ENCODE measurements at regions not wholly inside any gene's neighbourhood (a gene's known extent, or its start where the extent isn't known, plus 50 kb on each side); places are given as distances from the start of the nearest gene placed in this dataset.
A peak's percentile ranks its signal among the peaks of the same experiment; 100 is the strongest.

DNA sequence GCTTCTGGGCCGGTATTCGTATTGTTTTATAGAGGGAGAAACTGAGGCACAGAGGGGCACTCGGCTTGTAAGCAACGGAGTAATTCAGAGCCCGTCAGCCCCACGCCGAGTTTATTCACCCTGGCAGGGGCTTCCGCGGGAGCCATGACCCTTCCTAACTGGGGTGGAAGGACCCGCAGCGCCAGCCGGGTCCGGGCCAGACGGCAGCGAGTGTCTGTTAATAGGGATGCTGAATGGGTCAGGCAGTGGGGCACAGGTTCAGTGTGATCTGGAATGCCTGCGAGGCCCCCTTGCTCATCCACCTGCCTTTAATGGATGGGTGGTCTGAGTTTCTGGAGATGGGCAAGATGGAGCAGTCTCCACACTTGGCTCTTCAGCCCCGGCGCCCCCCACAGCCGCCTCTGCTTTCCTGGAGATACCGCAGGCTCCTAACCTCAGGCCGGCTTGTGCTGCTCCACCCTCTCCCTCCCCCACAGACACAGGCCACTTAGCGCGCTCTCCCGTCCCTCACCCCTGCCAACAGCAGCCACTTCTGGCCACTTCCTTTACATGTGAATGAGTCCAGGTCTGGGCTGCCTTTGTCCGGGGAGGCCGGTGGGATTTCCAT lies 147.1 kb downstream of the ERCC6L2 start:
- TF ChIP-seq, protein P1, sequence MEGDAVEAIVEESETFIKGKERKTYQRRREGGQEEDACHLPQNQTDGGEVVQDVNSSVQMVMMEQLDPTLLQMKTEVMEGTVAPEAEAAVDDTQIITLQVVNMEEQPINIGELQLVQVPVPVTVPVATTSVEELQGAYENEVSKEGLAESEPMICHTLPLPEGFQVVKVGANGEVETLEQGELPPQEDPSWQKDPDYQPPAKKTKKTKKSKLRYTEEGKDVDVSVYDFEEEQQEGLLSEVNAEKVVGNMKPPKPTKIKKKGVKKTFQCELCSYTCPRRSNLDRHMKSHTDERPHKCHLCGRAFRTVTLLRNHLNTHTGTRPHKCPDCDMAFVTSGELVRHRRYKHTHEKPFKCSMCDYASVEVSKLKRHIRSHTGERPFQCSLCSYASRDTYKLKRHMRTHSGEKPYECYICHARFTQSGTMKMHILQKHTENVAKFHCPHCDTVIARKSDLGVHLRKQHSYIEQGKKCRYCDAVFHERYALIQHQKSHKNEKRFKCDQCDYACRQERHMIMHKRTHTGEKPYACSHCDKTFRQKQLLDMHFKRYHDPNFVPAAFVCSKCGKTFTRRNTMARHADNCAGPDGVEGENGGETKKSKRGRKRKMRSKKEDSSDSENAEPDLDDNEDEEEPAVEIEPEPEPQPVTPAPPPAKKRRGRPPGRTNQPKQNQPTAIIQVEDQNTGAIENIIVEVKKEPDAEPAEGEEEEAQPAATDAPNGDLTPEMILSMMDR (IDR thresholded peaks at IDR 0.05; ENCODE audit: insufficient read depth, low read length, poor library complexity, severe bottlenecking) = no peak

DNA sequence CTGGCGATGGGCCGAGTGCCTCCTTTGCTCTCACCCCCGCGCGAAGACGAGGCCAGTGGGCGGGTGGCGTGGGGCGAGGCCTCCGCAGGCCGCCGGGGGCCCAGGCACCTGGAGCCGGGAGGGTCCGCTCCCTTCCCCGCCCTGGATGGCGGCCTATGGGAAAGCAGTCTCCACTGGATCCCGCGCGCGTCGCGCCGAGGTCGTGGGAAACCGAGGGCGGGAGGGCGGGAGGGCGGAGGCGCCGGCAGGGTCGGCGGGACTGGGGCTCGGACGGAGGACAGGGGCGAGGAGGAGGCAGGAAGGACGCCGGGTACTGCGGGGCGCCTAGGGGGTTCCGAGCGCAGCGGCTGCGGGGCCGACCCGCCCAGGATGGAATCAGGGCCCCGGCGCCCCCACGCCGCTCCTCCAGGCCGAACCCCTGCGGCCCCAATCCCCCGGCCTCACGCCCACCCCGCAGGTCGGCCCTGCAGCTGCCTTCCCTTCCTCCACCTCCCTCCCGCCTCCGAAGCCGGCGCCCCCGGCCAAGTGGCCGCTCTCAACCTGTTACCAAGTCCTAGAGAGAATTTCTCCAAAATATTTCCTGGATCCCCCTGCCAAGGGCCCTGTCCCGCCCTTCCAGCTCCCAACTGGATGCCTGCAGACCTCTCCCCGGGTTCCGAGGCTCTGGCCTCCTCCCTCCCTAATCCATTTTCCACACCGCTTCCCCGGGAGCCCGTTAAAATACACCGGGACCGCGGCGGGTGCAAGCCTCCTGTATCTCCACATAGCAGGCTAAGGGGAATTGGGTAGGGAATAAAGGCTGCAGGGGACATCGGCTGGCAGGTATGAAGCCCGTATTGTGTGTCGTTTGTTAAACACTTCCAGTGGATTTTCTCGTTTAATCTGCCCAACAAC lies 146.3 kb downstream of the ERCC6L2 start:
- Histone ChIP-seq H3K36me3 (ENCODE audit: control insufficient read depth, insufficient read depth, low read length) (no peaks in the 10 kb centered on the region), H3K27me3 (ENCODE audit: control insufficient read depth, insufficient read depth, low read length) (peaks cover 51% of the 10 kb centered on the region), H3K4me3 (ENCODE audit: low read depth, low read length) (peak overlapping the region; percentile 43)
- TF ChIP-seq, protein P1 (IDR thresholded peaks at IDR 0.05; ENCODE audit: insufficient read depth, low read length, poor library complexity, severe bottlenecking) = no peak
- DNase-seq (ENCODE audit: low read depth) = no peak

More for the DNA sequence above, 147.1 kb downstream of the ERCC6L2 start:
- H3K4me3 ChIP-seq (ENCODE audit: low read depth, low read length) = no peak overlapping the region
- peaks cover 58% of the 10 kb centered on the region for H3K27me3 ChIP-seq (ENCODE audit: control insufficient read depth, insufficient read depth, low read length)
- H3K36me3 ChIP-seq (ENCODE audit: control insufficient read depth, insufficient read depth, low read length) = no peaks in the 10 kb centered on the region
- no peak for DNase-seq (ENCODE audit: low read depth)

DNA sequence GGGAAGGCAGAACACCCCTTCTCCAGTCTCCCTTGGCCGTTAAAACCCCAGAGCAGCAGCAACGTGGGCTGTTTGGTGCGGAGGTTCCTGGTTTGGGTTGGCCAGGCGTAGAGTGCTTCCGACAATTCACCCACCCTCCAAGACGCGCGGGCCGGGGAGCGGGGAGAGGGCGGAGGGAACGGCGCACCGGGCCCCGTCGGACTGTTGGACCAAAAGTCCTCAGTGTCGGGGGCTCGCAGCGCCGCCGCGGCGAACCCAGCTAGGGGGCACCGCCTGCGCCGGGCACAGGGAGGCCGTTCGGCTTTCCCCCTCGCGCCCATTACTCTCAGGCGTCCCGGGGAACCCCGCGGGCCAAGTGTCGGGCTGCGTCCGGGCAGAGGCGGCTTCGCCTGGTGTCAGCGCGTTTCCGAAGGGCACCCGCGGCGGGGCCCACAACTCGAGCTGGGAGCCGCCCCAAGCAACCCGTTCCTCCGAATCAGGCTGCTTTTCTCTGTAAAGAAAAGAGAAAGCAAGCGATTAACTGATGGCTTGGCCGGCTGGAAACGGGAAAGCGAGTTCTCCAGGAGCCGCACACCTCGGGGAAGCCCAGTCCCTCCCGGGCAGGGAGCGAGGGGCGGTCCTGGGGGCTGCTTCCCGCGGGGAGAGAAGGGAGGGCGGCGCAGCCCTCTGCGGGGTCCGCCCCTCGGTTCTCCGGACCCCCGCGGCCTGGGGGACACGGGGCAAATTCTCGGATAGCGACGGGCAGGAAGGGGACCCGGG lies 145.5 kb downstream of the ERCC6L2 start:
- TF ChIP-seq, protein P1 (IDR thresholded peaks at IDR 0.05; ENCODE audit: insufficient read depth, low read length, poor library complexity, severe bottlenecking) = no peak
- no peak for DNase-seq (ENCODE audit: low read depth)
- Histone ChIP-seq H3K36me3 (ENCODE audit: control insufficient read depth, insufficient read depth, low read length) (no peaks in the 10 kb centered on the region), H3K27me3 (ENCODE audit: control insufficient read depth, insufficient read depth, low read length) (peaks cover 43% of the 10 kb centered on the region), H3K4me3 (ENCODE audit: low read depth, low read length) (peak overlapping the region; percentile 43)

DNA sequence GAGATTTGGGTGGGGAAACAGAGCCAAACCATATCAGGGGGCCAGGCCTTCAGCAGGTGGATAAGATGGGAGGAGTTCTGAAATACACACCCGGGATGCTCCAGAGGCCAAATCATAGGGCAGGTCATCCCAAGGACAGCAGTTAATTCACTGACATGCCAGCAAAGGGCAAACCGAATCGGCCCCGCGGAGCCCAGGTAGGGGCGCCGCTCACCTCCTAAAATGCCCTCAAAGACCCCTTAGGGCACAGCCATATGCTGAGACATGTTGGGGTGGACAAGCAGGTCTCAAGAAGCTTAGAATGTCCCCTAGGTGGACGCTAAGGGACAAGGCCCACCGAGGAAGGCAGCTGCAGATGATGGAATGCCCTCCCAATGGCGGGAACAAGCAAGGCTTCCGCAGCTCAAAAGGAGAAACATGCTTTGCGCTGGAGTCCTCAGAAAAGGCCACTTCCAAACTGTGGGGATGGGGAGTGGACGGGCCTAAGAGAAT lies 144.9 kb downstream of the ERCC6L2 start:
- no peak for DNase-seq (ENCODE audit: low read depth)
- TF ChIP-seq, protein P1 (IDR thresholded peaks at IDR 0.05; ENCODE audit: insufficient read depth, low read length, poor library complexity, severe bottlenecking) = no peak
- Histone ChIP-seq H3K27me3 (ENCODE audit: control insufficient read depth, insufficient read depth, low read length) (peaks cover 40% of the 10 kb centered on the region), H3K4me3 (ENCODE audit: low read depth, low read length) (peak overlapping the region; percentile 43), H3K36me3 (ENCODE audit: control insufficient read depth, insufficient read depth, low read length) (no peaks in the 10 kb centered on the region)
